NCI-H774 (cell line): ENCODE measurements at regions not wholly inside any gene's neighbourhood (a gene's known extent, or its start where the extent isn't known, plus 50 kb on each side); places are given as distances from the start of the nearest gene placed in this dataset.

Source experiments
- DNase-seq: peaks from one replicate; lab custom pipeline; 2025; lab: John Stamatoyannopoulos, UW

- no peak for DNase-seq
These were observed 523.9 kb downstream of the CCDC85A start for GRCh38 chr2:56707650-56708049.

GRCh38 chr2:56709181-56709580, 525.4 kb downstream of the CCDC85A start:
- DNase-seq = no peak

GRCh38 chr2:56713161-56713676, 529.4 kb downstream of the CCDC85A start:
- no peak for DNase-seq

- DNase-seq = no peak
These were observed 530.2 kb downstream of the CCDC85A start for GRCh38 chr2:56713978-56714377.

- no peak for DNase-seq
These were observed 530.6 kb downstream of the CCDC85A start for GRCh38 chr2:56714400-56714799.

GRCh38 chr2:56715683-56716082, 531.9 kb downstream of the CCDC85A start:
- no peak for DNase-seq

GRCh38 chr2:56718413-56718812, 534.6 kb downstream of the CCDC85A start:
- no peak for DNase-seq

- no peak for DNase-seq
These were observed 545.4 kb downstream of the CCDC85A start for GRCh38 chr2:56729212-56729611.

- DNase-seq = no peak
These were observed 549.2 kb downstream of the CCDC85A start for GRCh38 chr2:56732946-56733345.

GRCh38 chr2:56739413-56739812, 555.6 kb downstream of the CCDC85A start:
- DNase-seq = no peak

GRCh38 chr2:56741601-56742102, 557.9 kb downstream of the CCDC85A start:
- DNase-seq = no peak

GRCh38 chr2:56743807-56744206, 560.0 kb downstream of the CCDC85A start:
- no peak for DNase-seq

GRCh38 chr2:56749152-56749752, 565.5 kb downstream of the CCDC85A start:
- DNase-seq = peak; percentile 55

- DNase-seq = no peak
These were observed 569.4 kb downstream of the CCDC85A start for GRCh38 chr2:56753182-56753581.

GRCh38 chr2:56754066-56754615, 570.4 kb downstream of the CCDC85A start:
- DNase-seq = no peak

- no peak for DNase-seq
These were observed 570.8 kb downstream of the CCDC85A start for GRCh38 chr2:56754627-56755026.

- DNase-seq = no peak
These were observed 574.2 kb downstream of the CCDC85A start for GRCh38 chr2:56757884-56758545.

GRCh38 chr2:56763683-56764082, 579.9 kb downstream of the CCDC85A start:
- no peak for DNase-seq

- DNase-seq = no peak
These were observed 585.2 kb downstream of the CCDC85A start for GRCh38 chr2:56768973-56769372.

GRCh38 chr2:56770490-56770889, 586.7 kb downstream of the CCDC85A start:
- DNase-seq = no peak

- no peak for DNase-seq
These were observed 600.3 kb downstream of the CCDC85A start for GRCh38 chr2:56784046-56784445.

- no peak for DNase-seq
These were observed 617.4 kb downstream of the CCDC85A start for GRCh38 chr2:56801214-56801613.

GRCh38 chr2:56801770-56802169, 618.0 kb downstream of the CCDC85A start:
- no peak for DNase-seq
